ENCODE measurements at regions not wholly inside any gene's neighbourhood (a gene's known extent, or its start where the extent isn't known, plus 50 kb on each side); places are given as distances from the start of the nearest gene placed in this dataset.

GRCh38 chr6:153677522-153677921 is 361.5 kb upstream of the OPRM1 start:
- DNase-seq (ENCODE audit: low read depth in 1 of 2, low spot score in 1 of 2), result no peak
- no peaks in the 10 kb centered on the region for H3K9me3 ChIP-seq (ENCODE audit: low read depth)
- no peaks in the 10 kb centered on the region for H3K27me3 ChIP-seq
- H3K4me1 ChIP-seq (ENCODE audit: low read depth), result no peaks in the 10 kb centered on the region
- no peak overlapping the region for H3K4me3 ChIP-seq
- TF ChIP-seq CTCF (IDR thresholded peaks at IDR 0.05; ENCODE audit: low read depth, low read length), result no peak
- no peak overlapping the region for H3K27ac ChIP-seq
- no peaks in the 10 kb centered on the region for H3K36me3 ChIP-seq

GRCh38 chr6:153673750-153674149 is 365.3 kb upstream of the OPRM1 start:
- H3K4me3 ChIP-seq, result no peak overlapping the region
- no peak for DNase-seq (ENCODE audit: low read depth in 1 of 2, low spot score in 1 of 2)
- no peak for TF ChIP-seq CTCF (IDR thresholded peaks at IDR 0.05; ENCODE audit: low read depth, low read length)
- no peaks in the 10 kb centered on the region for H3K4me1 ChIP-seq (ENCODE audit: low read depth)
- H3K27ac ChIP-seq, result no peak overlapping the region
- H3K36me3 ChIP-seq, result no peaks in the 10 kb centered on the region
- no peaks in the 10 kb centered on the region for H3K27me3 ChIP-seq
- H3K9me3 ChIP-seq (ENCODE audit: low read depth), result no peaks in the 10 kb centered on the region

DNA sequence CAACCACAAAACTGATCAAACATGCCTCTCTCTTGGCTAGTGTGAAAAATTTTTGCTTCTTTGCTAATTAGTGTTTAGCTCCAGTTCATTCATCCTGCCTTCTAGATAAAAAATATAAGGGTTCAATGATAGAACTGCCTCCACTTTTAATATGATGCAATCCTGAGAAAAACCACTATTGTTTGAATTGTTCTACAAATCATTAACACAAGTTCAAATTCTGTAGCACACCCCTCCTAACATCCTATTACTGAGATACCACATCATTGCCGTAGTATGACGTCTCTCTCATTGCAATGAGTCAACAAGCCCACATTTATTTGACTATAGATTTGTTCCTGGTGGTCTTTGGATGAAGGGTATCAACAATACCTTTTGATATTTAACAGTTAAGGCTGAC is 365.8 kb upstream of the OPRM1 start:
- Histone ChIP-seq H3K4me3 (no peak overlapping the region), H3K4me1 (ENCODE audit: low read depth) (no peaks in the 10 kb centered on the region), H3K36me3 (no peaks in the 10 kb centered on the region), H3K9me3 (ENCODE audit: low read depth) (no peaks in the 10 kb centered on the region), H3K27me3 (no peaks in the 10 kb centered on the region), H3K27ac (no peak overlapping the region)
- no peak for TF ChIP-seq CTCF (IDR thresholded peaks at IDR 0.05; ENCODE audit: low read depth, low read length)
- no peak for DNase-seq (ENCODE audit: low read depth in 1 of 2, low spot score in 1 of 2)

DNA sequence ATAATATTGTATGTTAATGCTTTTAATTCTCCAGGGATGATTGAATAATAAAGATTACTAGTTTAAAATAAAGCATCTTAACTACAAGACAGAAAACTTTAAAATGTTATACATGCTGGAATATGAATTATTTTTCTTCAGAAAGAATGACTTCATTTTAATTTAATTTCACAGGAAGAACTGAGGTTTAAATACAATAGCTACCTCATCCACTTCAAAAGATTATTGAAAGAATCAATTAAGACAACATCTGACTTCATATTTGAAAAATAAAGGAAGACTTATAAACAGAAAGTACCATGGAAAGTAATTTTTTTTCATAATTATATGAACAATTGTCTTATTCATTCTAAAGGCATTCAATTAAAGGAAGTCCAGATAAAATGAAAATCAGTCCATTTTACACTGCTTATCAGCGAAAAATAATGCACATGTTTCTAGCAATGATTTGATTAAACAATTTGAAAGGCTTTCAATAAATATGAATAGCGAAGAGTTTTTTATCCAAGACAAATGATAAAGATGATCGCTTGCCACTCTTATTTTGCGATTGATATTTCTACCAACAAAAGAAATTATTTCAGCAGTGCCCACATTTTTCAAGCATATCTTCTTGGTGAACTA is 368.5 kb upstream of the OPRM1 start:
- no peak for DNase-seq (ENCODE audit: low read depth in 1 of 2, low spot score in 1 of 2)
- Histone ChIP-seq H3K4me3 (no peak overlapping the region), H3K9me3 (ENCODE audit: low read depth) (no peaks in the 10 kb centered on the region), H3K27me3 (no peaks in the 10 kb centered on the region), H3K36me3 (no peaks in the 10 kb centered on the region), H3K27ac (no peak overlapping the region), H3K4me1 (ENCODE audit: low read depth) (no peaks in the 10 kb centered on the region)
- no peak for TF ChIP-seq CTCF (IDR thresholded peaks at IDR 0.05; ENCODE audit: low read depth, low read length)

- no peak for DNase-seq (ENCODE audit: low read depth in 1 of 2, low spot score in 1 of 2)
- no peaks in the 10 kb centered on the region for H3K9me3 ChIP-seq (ENCODE audit: low read depth)
- no peaks in the 10 kb centered on the region for H3K27me3 ChIP-seq
- no peaks in the 10 kb centered on the region for H3K36me3 ChIP-seq
- H3K4me1 ChIP-seq (ENCODE audit: low read depth), result no peaks in the 10 kb centered on the region
- no peak for TF ChIP-seq CTCF (IDR thresholded peaks at IDR 0.05; ENCODE audit: low read depth, low read length)
- H3K4me3 ChIP-seq, result no peak overlapping the region
- no peak overlapping the region for H3K27ac ChIP-seq
Observed at GRCh38 chr6:153668758-153669157, 370.3 kb upstream of the OPRM1 start.

DNA sequence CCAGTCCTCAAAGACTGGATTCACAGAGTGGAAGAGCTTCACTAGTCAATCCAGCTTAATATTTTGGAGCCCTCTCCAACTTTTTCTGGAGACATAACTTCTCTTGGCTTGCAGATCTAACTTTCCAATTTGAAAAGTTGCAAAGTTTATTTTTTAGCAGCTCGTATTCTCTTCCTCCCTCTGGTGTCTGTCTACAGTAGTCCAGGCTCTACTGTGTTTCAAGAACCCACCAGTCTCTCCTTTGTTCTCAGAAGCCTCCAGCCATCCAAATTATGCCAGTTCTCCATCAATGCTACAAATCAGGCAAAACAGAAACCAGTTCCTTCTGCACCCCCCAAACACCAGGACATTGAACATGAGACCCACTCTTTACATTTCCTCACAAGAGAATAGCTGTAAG is 376.1 kb upstream of the OPRM1 start:
- Histone ChIP-seq H3K9me3 (ENCODE audit: low read depth) (no peaks in the 10 kb centered on the region), H3K27ac (no peak overlapping the region), H3K36me3 (no peaks in the 10 kb centered on the region), H3K27me3 (no peaks in the 10 kb centered on the region), H3K4me3 (no peak overlapping the region), H3K4me1 (ENCODE audit: low read depth) (no peaks in the 10 kb centered on the region)
- no peak for TF ChIP-seq CTCF (IDR thresholded peaks at IDR 0.05; ENCODE audit: low read depth, low read length)
- DNase-seq (ENCODE audit: low read depth in 1 of 2, low spot score in 1 of 2), result no peak
